ENCODE measurements at regions not wholly inside any gene's neighbourhood (a gene's known extent, or its start where the extent isn't known, plus 50 kb on each side); places are given as distances from the start of the nearest gene placed in this dataset.

GRCh38 chr2:215843579-215843978 lies 169.8 kb downstream of the MREG start:
- CTCF ChIA-PET (ENCODE audit: low intra/inter-chr PET ratio, low total read pairs): no interaction called here
- no peaks in the 10 kb centered on the region for H3K27me3 ChIP-seq (ENCODE audit: control insufficient read depth in 1 of 2, insufficient read depth in 2 of 2, low read length in 2 of 2)
- no TSS peak for BruUV-seq (replicated peaks)
- no peaks in the 10 kb centered on the region for H3K79me2 ChIP-seq (ENCODE audit: insufficient read depth, low read length)
- intact Hi-C loops (cut with micrococcal nuclease; ENCODE audit: unreplicated experiment) (no loop called here), in situ Hi-C loops (cut with HindIII; ENCODE audit: extremely low pct_ligation_motif_present, low pct_unique_long_range_greater_than_20kb) (no loop called here)
- H3K9me3 ChIP-seq (ENCODE audit: low read length): no peaks in the 10 kb centered on the region
- no peak for ATAC-seq
- WGBS (ENCODE audit: low lambda C conversion rate): 87% methylated on average over 4 of the region's 4 CpGs
- H3K36me3 ChIP-seq (replicated peaks in 1 of 2; ENCODE audit: control insufficient read depth in 1 of 2, insufficient read depth in 2 of 2, low read length in 2 of 2): no peaks in the 10 kb centered on the region
- no peak overlapping the region for H3K9ac ChIP-seq (ENCODE audit: insufficient read depth, low read depth, low read length)
- no peak for TF ChIP-seq PRDM4 (CRISPR knock-in tag; IDR thresholded peaks at IDR 0.05; ENCODE audit: borderline replicate concordance)
- TF ChIP-seq MXD4 (CRISPR knock-in tag; IDR thresholded peaks at IDR 0.05): no peak
- no peak for TF ChIP-seq HNF4G (IDR thresholded peaks at IDR 0.05; ENCODE audit: borderline replicate concordance, low read depth, low read length)
- no peak for TF ChIP-seq HNF4G (CRISPR knock-in tag; IDR thresholded peaks at IDR 0.05; ENCODE audit: borderline replicate concordance, low read depth)
- TF ChIP-seq ZKSCAN1 (IDR thresholded peaks at IDR 0.05; ENCODE audit: low read length): no peak
- no peak for TF ChIP-seq BORCS8-MEF2B (CRISPR knock-in tag; IDR thresholded peaks at IDR 0.05)
- no peak for TF ChIP-seq U2AF1 (optimal IDR thresholded peaks at IDR 0.05; ENCODE audit: low read depth, low read length)
- no peak for TF ChIP-seq EHMT2 (IDR thresholded peaks at IDR 0.05; ENCODE audit: borderline replicate concordance, low read depth, low read length)
- TF ChIP-seq LCORL (IDR thresholded peaks at IDR 0.05): no peak
- TF ChIP-seq LCORL (CRISPR knock-in tag; IDR thresholded peaks at IDR 0.05): no peak
- no peak for TF ChIP-seq IKZF5 (CRISPR knock-in tag; IDR thresholded peaks at IDR 0.05)
- no peak for TF ChIP-seq NFE2L1 (CRISPR knock-in tag; IDR thresholded peaks at IDR 0.05; ENCODE audit: borderline replicate concordance)
- TF ChIP-seq CHD2 (IDR thresholded peaks at IDR 0.05; ENCODE audit: low read depth, low read length): no peak
- no peak for TF ChIP-seq CHCHD3 (CRISPR knock-in tag; IDR thresholded peaks at IDR 0.05)
- no peak for TF ChIP-seq JARID2 (CRISPR knock-in tag; IDR thresholded peaks at IDR 0.05; ENCODE audit: insufficient replicate concordance)
- TF ChIP-seq ASH2L (IDR thresholded peaks at IDR 0.05; ENCODE audit: insufficient read length, low read depth, low read length): no peak
- DNase-seq (ENCODE audit: low spot score): peak; percentile 38
- H3K27ac ChIP-seq (ENCODE audit: extremely low read length, insufficient read depth, low read length): no peak overlapping the region
- peaks cover 26% of the 10 kb centered on the region for H3K4me1 ChIP-seq (ENCODE audit: insufficient read depth, low read length)
- H4K20me1 ChIP-seq (ENCODE audit: insufficient read depth, low read length): no peaks in the 10 kb centered on the region
- POLR2A ChIA-PET: interaction anchor here (1.2 kb wide), 1 partner anchor 50 kb away, joined by 3 read pairs; no protein-coding TSS in a partner anchor
- no peak overlapping the region for H3K4me3 ChIP-seq (replicated peaks in 1 of 3; ENCODE audit: insufficient read depth in 1 of 3, low read depth in 2 of 3, low read length in 3 of 3)
- FAIRE-seq: no peak
- H2AFZ ChIP-seq (ENCODE audit: low read length): no peak overlapping the region
- H3K4me2 ChIP-seq (ENCODE audit: low read depth, low read length): no peak overlapping the region

Data from HepG2 (cell line).